Dedifferentiated amniotic fluid mesenchymal stem cell (primary cell): ENCODE measurements at regions not wholly inside any gene's neighbourhood (a gene's known extent, or its start where the extent isn't known, plus 50 kb on each side); places are given as distances from the start of the nearest gene placed in this dataset.

Source experiments
- DNase-seq: peaks from one replicate; pipeline ENCODE4 v3.0.0-alpha.2; 2016; ENCODE audit errors: extremely low spot score

GRCh38 chr10:91036807-91037411, 116.0 kb upstream of the ANKRD1 start:
- no peak for DNase-seq

- no peak for DNase-seq
Observed at GRCh38 chr10:91038971-91039370, 118.1 kb upstream of the ANKRD1 start.

GRCh38 chr10:91040343-91040742, 119.5 kb upstream of the ANKRD1 start:
- DNase-seq, result no peak

- DNase-seq, result no peak
Observed at GRCh38 chr10:91042069-91042468, 121.2 kb upstream of the ANKRD1 start.

- no peak for DNase-seq
Observed at GRCh38 chr10:91043173-91043910, 122.5 kb upstream of the ANKRD1 start.

GRCh38 chr10:91046869-91047268, 126.0 kb upstream of the ANKRD1 start:
- no peak for DNase-seq

- no peak for DNase-seq
Observed at GRCh38 chr10:91048380-91048779, 127.5 kb upstream of the ANKRD1 start.

GRCh38 chr10:91049296-91049987, 128.6 kb upstream of the ANKRD1 start:
- no peak for DNase-seq

GRCh38 chr10:91049988-91050360, 129.1 kb upstream of the ANKRD1 start:
- no peak for DNase-seq

- DNase-seq, result no peak
Observed at GRCh38 chr10:91050371-91051034, 129.6 kb upstream of the ANKRD1 start.

GRCh38 chr10:91051829-91052228, 130.9 kb upstream of the ANKRD1 start:
- DNase-seq, result no peak

- DNase-seq, result peak; percentile 55
Observed at GRCh38 chr10:91054325-91054724, 133.4 kb upstream of the ANKRD1 start.

- DNase-seq, result no peak
Observed at GRCh38 chr10:91061187-91061586, 140.3 kb upstream of the ANKRD1 start.

GRCh38 chr10:91061608-91062007, 140.7 kb upstream of the ANKRD1 start:
- DNase-seq, result no peak

- DNase-seq, result no peak
Observed at GRCh38 chr10:91062091-91062490, 141.2 kb upstream of the ANKRD1 start.

GRCh38 chr10:91071786-91072185, 148.7 kb upstream of the PCGF5 start:
- DNase-seq, result no peak

- DNase-seq, result no peak
Observed at GRCh38 chr10:91073286-91073979, 147.0 kb upstream of the PCGF5 start.

GRCh38 chr10:91076991-91077548, 143.4 kb upstream of the PCGF5 start:
- DNase-seq, result no peak

GRCh38 chr10:91077549-91078071, 142.9 kb upstream of the PCGF5 start:
- peak; percentile 67 for DNase-seq

- DNase-seq, result no peak
Observed at GRCh38 chr10:91080776-91081175, 139.7 kb upstream of the PCGF5 start.

GRCh38 chr10:91082447-91082846, 138.0 kb upstream of the PCGF5 start:
- DNase-seq, result no peak
